Ovary (tissue), 7 donors: ENCODE measurements at regions not wholly inside any gene's neighbourhood (a gene's known extent, or its start where the extent isn't known, plus 50 kb on each side); places are given as distances from the start of the nearest gene placed in this dataset.

Experiments
- DNase-seq, 5 donors: peaks; one replicate each; pipeline ENCODE4 v3.0.0-alpha.2; 2019 to 2020
- H3K27ac ChIP-seq, 2 donors: fragments of 200-600 bp; one replicate each; pipeline versions ENCODE4 v1.5.1 to v1.8.0; 2019 to 2022
- H3K27me3 ChIP-seq: fragments of 200-600 bp; one replicate; pipeline ENCODE4 v1.8.0; 2022
- H3K36me3 ChIP-seq: fragments of 200-600 bp; sonication (generic); one replicate; pipeline ENCODE4 v1.5.1; 2019
- H3K4me1 ChIP-seq: one replicate; pipeline ENCODE4 v1.8.1; 2013; ENCODE audit warnings: mild to moderate bottlenecking, moderate library complexity; ENCODE audit not compliant: insufficient read depth
- H3K4me3 ChIP-seq: fragments of 200-600 bp; sonication (generic); one replicate; pipeline ENCODE4 v1.5.1; 2017
- H3K9me3 ChIP-seq, 2 donors: fragments of 200-600 bp in 1 of 2; sonication (generic) in 1 of 2; one replicate each; pipeline versions ENCODE4 v1.5.1 to v1.8.1; 2013 to 2019; ENCODE audit warnings: mild to moderate bottlenecking in 1 of 2, moderate library complexity in 1 of 2
- CTCF ChIP-seq, 3 donors: fragments of 450-650 bp in 2 of 3; fragments of 200-600 bp in 1 of 3; IDR thresholded peaks; one replicate each; pipeline versions ENCODE4 v1.5.1 to v1.8.0; 2016 to 2022; ENCODE audit warnings: antibody characterized with exemption in 3 of 3, mild to moderate bottlenecking in 1 of 3
- EP300 ChIP-seq: sonication (generic); formaldehyde crosslinking; IDR thresholded peaks from one replicate; pipeline ENCODE4 v1.6.1; 2017; ENCODE audit warnings: antibody characterized with exemption
- POLR2A ChIP-seq: fragments of 450-650 bp; IDR thresholded peaks from one replicate; pipeline ENCODE4 v1.6.1; 2017; ENCODE audit warnings: antibody characterized with exemption, mild to moderate bottlenecking, moderate library complexity
- WGBS, 3 donors: extraction: QIAGEN DNeasy Blood & Tissue Kit in 1 of 3; methylation state at CpG; one replicate each; pipeline versions ENCODE4 v1.1.5 to v1.1.7; 2013 to 2017; 5-methylcytosine and 5-hydroxymethylcytosine counted together
- intact Hi-C, 4 donors: fragments of 100-400 bp; cut with DNase I; formaldehyde crosslinking; loops; one replicate each; pipeline versions ENCODE4 v1.11.0 to v1.15.1; 2022 to 2023
- donor health status: DM: no; HTN: no; CAD: no; lungs with moderate emphysema.
- donor health status: DM: no; HTN: no; CAD: no.
- donor health status: Bipolar disorder and iron deficiency.
- donor health status: DM: no; HTN: no; CAD: no.
- donor health status: DM: yes; HTN: yes; CAD: no.

DNA sequence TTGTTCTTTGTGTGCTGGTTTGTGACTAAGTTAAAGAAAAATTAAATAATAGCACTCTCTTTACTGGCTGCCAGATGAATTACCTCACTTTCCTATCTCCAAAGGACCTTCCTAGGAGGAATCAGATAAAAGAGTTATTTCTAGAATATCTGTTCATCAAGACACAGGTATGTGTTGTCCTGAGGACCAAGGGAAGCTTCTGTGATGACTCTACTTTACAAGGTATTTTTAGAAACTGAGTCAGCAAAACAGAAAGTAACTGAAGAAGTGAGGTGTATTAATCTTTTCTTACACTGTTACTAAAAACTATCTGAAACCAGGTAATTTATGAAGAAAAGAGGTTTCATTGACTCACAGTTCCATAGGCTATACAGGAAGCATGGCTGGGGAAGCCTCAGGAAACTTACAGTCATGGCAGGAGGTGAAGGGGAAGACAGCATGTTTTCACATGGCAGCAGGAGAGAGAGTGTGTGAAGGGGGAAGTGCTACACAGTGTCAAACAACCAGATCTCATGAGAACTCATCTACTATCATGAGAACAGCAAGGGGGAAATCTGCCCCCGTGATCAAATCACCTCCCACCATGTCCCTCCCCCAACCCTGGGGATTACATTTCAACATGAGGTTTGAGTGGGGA, 189.2 kb upstream of the DMAC1 start:
- Histone ChIP-seq H3K9me3 (no peaks in the 10 kb centered on the region), H3K27ac (no peak overlapping the region), H3K4me1 (no peaks in the 10 kb centered on the region), H3K36me3 (no peaks in the 10 kb centered on the region), H3K4me3 (no peak overlapping the region), H3K27me3 (no peaks in the 10 kb centered on the region)
- no peak for DNase-seq
- TF ChIP-seq CTCF (IDR thresholded peaks at IDR 0.05) (no peak), POLR2A (no peak), EP300 (no peak)
- intact Hi-C loops = no loop called here
- 82 to 93% (median 86%) methylated on average over 1 of the region's 1 CpG for WGBS, 3 donors

GRCh38 chr9:7984692-7985091, 185.1 kb upstream of the DMAC1 start:
- intact Hi-C loops = no loop called here

GRCh38 chr9:7984203-7984602, 184.6 kb upstream of the DMAC1 start:
- 25 to 60% (median 33%) methylated on average over 2 of the region's 2 CpGs for WGBS, 3 donors
- DNase-seq = no peak
- no peak overlapping the region for H3K4me3 ChIP-seq

More at GRCh38 chr9:7984692-7985091, 185.1 kb upstream of the DMAC1 start:
- DNase-seq = no peak
- no peaks in the 10 kb centered on the region for H3K27me3 ChIP-seq
- H3K9me3 ChIP-seq = no peaks in the 10 kb centered on the region
- H3K4me1 ChIP-seq = no peaks in the 10 kb centered on the region
- 12 to 34% (median 18%) methylated on average over 5 of the region's 5 CpGs for WGBS, 3 donors
- no peak overlapping the region for H3K27ac ChIP-seq
- TF ChIP-seq EP300 (no peak), CTCF (IDR thresholded peaks at IDR 0.05) (no peak), POLR2A (no peak)
- H3K4me3 ChIP-seq = no peak overlapping the region
- H3K36me3 ChIP-seq = no peaks in the 10 kb centered on the region

GRCh38 chr9:7983490-7983889, 183.9 kb upstream of the DMAC1 start:
- no peak for DNase-seq
- H3K9me3 ChIP-seq = no peaks in the 10 kb centered on the region
- no peaks in the 10 kb centered on the region for H3K27me3 ChIP-seq
- 18 to 34% (median 18%) methylated on average over 5 of the region's 5 CpGs for WGBS, 3 donors
- no peak overlapping the region for H3K4me3 ChIP-seq
- no peak overlapping the region for H3K27ac ChIP-seq
- no peaks in the 10 kb centered on the region for H3K4me1 ChIP-seq
- TF ChIP-seq POLR2A = no peak
- no peak for TF ChIP-seq CTCF (IDR thresholded peaks at IDR 0.05)
- TF ChIP-seq EP300 = no peak
- H3K36me3 ChIP-seq = no peaks in the 10 kb centered on the region
- intact Hi-C loops = no loop called here

More at GRCh38 chr9:7984203-7984602, 184.6 kb upstream of the DMAC1 start:
- no peaks in the 10 kb centered on the region for H3K4me1 ChIP-seq
- TF ChIP-seq CTCF (IDR thresholded peaks at IDR 0.05) = no peak
- TF ChIP-seq EP300 = no peak
- intact Hi-C loops = no loop called here
- H3K36me3 ChIP-seq = no peaks in the 10 kb centered on the region
- no peak overlapping the region for H3K27ac ChIP-seq
- no peaks in the 10 kb centered on the region for H3K27me3 ChIP-seq
- H3K9me3 ChIP-seq = no peaks in the 10 kb centered on the region
